ENCODE measurements at regions not wholly inside any gene's neighbourhood (a gene's known extent, or its start where the extent isn't known, plus 50 kb on each side); places are given as distances from the start of the nearest gene placed in this dataset.

DNA sequence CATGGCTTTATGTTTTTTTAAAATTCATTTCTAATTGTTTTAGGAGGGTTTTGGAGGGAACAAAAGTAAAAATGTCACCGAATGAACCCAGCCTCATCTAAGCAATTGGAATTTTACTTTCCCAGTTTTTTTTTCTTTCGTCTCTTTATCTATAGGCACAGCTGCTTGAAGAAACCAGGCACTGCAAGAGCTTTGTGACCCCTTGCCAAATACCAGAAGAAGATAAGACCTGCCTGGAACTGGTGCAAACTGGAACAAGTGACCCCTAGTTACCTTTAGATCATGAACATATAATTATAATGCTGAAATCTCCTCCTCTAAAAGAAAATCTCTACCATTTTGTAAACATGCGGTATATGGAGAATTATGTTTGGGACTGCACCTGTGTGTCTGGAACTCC lies 100.9 kb downstream of the TSN start (continued):
- no peak for TF ChIP-seq CEBPG (CRISPR knock-in tag; IDR thresholded peaks at IDR 0.05)
- no peak for TF ChIP-seq CEBPG (tag; conservative IDR thresholded peaks at IDR 0.05 in 1 of 2, IDR thresholded peaks at IDR 0.05 in 1 of 2)
- no peak for TF ChIP-seq FOXM1 (IDR thresholded peaks at IDR 0.05; ENCODE audit: low read depth)
- no peak for TF ChIP-seq FOXM1 (CRISPR knock-in tag; IDR thresholded peaks at IDR 0.05; ENCODE audit: low read depth)
- no peak for TF ChIP-seq U2AF2 (optimal IDR thresholded peaks at IDR 0.05; ENCODE audit: low read depth, low read length)
- TF ChIP-seq MAZ (CRISPR knock-in tag; conservative IDR thresholded peaks at IDR 0.05 in 1 of 2, IDR thresholded peaks at IDR 0.05 in 1 of 2) = 0 out of 4 replicates have a peak, but pooled peaks of 1 of the 2 experiments have one; percentile 18
- no peak for TF ChIP-seq SREBF1 (IDR thresholded peaks at IDR 0.05; ENCODE audit: borderline replicate concordance, low read depth, low read length)
- TF ChIP-seq ZBTB1 (CRISPR knock-in tag; IDR thresholded peaks at IDR 0.05; ENCODE audit: borderline replicate concordance, low read depth) = no peak
- no peak for TF ChIP-seq TGIF2 (CRISPR knock-in tag; IDR thresholded peaks at IDR 0.05)
- TF ChIP-seq LEF1 (IDR thresholded peaks at IDR 0.05) = 0 out of 2 replicates have a peak, but pooled peaks have one; percentile 53
- no peak for TF ChIP-seq MCM5 (IDR thresholded peaks at IDR 0.05; ENCODE audit: low read depth)
- TF ChIP-seq, protein P1, sequence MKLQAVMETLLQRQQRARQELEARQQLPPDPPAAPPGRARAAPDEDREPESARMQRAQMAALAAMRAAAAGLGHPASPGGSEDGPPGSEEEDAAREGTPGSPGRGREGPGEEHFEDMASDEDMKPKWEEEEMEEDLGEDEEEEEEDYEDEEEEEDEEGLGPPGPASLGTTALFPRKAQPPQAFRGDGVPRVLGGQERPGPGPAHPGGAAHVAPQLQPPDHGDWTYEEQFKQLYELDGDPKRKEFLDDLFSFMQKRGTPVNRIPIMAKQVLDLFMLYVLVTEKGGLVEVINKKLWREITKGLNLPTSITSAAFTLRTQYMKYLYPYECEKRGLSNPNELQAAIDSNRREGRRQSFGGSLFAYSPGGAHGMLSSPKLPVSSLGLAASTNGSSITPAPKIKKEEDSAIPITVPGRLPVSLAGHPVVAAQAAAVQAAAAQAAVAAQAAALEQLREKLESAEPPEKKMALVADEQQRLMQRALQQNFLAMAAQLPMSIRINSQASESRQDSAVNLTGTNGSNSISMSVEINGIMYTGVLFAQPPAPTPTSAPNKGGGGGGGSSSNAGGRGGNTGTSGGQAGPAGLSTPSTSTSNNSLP (IDR thresholded peaks at IDR 0.05; ENCODE audit: borderline replicate concordance, low read depth, low read length) = no peak
- no peak for TF ChIP-seq ZNF764 (CRISPR knock-in tag; IDR thresholded peaks at IDR 0.05; ENCODE audit: low read depth)
- no peak for TF ChIP-seq GABPA (tag; conservative IDR thresholded peaks at IDR 0.05; ENCODE audit: low read depth)
- peak; percentile 58 for TF ChIP-seq NFIC (IDR thresholded peaks at IDR 0.05)
- no peak for TF ChIP-seq SRSF9 (IDR thresholded peaks at IDR 0.05; ENCODE audit: borderline replicate concordance, low read depth, low read length)
- TF ChIP-seq, protein P2, sequence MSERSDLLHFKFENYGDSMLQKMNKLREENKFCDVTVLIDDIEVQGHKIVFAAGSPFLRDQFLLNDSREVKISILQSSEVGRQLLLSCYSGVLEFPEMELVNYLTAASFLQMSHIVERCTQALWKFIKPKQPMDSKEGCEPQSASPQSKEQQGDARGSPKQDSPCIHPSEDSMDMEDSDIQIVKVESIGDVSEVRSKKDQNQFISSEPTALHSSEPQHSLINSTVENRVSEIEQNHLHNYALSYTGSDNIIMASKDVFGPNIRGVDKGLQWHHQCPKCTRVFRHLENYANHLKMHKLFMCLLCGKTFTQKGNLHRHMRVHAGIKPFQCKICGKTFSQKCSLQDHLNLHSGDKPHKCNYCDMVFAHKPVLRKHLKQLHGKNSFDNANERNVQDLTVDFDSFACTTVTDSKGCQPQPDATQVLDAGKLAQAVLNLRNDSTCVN (CRISPR knock-in tag; IDR thresholded peaks at IDR 0.05) = no peak
- no peak for TF ChIP-seq ZNF696 (CRISPR knock-in tag; conservative IDR thresholded peaks at IDR 0.05)
- TF ChIP-seq NR2C1 (IDR thresholded peaks at IDR 0.05) = no peak
- 0 out of 2 replicates have a peak, but pooled peaks have one; percentile 34 for TF ChIP-seq NR2C1 (tag; IDR thresholded peaks at IDR 0.05)
- no peak for TF ChIP-seq BMI1 (IDR thresholded peaks at IDR 0.05; ENCODE audit: low read length)
- no peak for TF ChIP-seq ZSCAN32 (CRISPR knock-in tag; IDR thresholded peaks at IDR 0.05)
- TF ChIP-seq, protein P3, sequence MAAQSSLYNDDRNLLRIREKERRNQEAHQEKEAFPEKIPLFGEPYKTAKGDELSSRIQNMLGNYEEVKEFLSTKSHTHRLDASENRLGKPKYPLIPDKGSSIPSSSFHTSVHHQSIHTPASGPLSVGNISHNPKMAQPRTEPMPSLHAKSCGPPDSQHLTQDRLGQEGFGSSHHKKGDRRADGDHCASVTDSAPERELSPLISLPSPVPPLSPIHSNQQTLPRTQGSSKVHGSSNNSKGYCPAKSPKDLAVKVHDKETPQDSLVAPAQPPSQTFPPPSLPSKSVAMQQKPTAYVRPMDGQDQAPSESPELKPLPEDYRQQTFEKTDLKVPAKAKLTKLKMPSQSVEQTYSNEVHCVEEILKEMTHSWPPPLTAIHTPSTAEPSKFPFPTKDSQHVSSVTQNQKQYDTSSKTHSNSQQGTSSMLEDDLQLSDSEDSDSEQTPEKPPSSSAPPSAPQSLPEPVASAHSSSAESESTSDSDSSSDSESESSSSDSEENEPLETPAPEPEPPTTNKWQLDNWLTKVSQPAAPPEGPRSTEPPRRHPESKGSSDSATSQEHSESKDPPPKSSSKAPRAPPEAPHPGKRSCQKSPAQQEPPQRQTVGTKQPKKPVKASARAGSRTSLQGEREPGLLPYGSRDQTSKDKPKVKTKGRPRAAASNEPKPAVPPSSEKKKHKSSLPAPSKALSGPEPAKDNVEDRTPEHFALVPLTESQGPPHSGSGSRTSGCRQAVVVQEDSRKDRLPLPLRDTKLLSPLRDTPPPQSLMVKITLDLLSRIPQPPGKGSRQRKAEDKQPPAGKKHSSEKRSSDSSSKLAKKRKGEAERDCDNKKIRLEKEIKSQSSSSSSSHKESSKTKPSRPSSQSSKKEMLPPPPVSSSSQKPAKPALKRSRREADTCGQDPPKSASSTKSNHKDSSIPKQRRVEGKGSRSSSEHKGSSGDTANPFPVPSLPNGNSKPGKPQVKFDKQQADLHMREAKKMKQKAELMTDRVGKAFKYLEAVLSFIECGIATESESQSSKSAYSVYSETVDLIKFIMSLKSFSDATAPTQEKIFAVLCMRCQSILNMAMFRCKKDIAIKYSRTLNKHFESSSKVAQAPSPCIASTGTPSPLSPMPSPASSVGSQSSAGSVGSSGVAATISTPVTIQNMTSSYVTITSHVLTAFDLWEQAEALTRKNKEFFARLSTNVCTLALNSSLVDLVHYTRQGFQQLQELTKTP (IDR thresholded peaks at IDR 0.05; ENCODE audit: low read depth in 1 of 2, partially characterized antibody in 2 of 2) = no peak
- no peak for TF ChIP-seq ZNF184 (CRISPR knock-in tag; IDR thresholded peaks at IDR 0.05)
